Astrocyte (in vitro differentiated cells and primary cell): ENCODE measurements at regions not wholly inside any gene's neighbourhood (a gene's known extent, or its start where the extent isn't known, plus 50 kb on each side); places are given as distances from the start of the nearest gene placed in this dataset.

ENCODE experiments used
- DNase-seq: peaks from one replicate; pipeline ENCODE4 v3.0.0-alpha.2; 2010; ENCODE audit warnings: low read depth
- FAIRE-seq: peaks from 2 replicates; lab custom pipeline; 2011; peaks lifted over from hg19 to GRCh38; lab: Jason Lieb, UNC
- H2AFZ ChIP-seq: 2 replicates; pipeline ENCODE4 v1.6.0; 2012; ENCODE audit warnings: low read depth, low read length, inconsistent platforms
- H3K27ac ChIP-seq: 2 replicates; pipeline ENCODE4 v1.5.1; 2011; ENCODE audit warnings: low read depth, low read length, inconsistent platforms
- H3K27me3 ChIP-seq: 2 replicates; pipeline ENCODE4 v1.6.0; 2011; ENCODE audit warnings: low read length, inconsistent platforms; ENCODE audit not compliant: insufficient read depth
- H3K36me3 ChIP-seq: 2 replicates; pipeline ENCODE4 v1.5.1; 2011; ENCODE audit warnings: low read length, inconsistent platforms; ENCODE audit not compliant: insufficient read depth
- H3K4me1 ChIP-seq: 2 replicates; pipeline ENCODE4 v1.5.1; 2011; ENCODE audit warnings: low read length, inconsistent platforms; ENCODE audit not compliant: insufficient read depth
- H3K4me2 ChIP-seq: 2 replicates; pipeline ENCODE4 v1.6.0; 2012; ENCODE audit warnings: low read length, inconsistent platforms
- H3K4me3 ChIP-seq: 2 replicates; pipeline ENCODE4 v1.5.1; 2011; ENCODE audit warnings: low read depth, mild to moderate bottlenecking, low read length, inconsistent platforms; ENCODE audit not compliant: insufficient read depth
- H3K79me2 ChIP-seq: 2 replicates; pipeline ENCODE4 v1.6.0; 2012; ENCODE audit warnings: mild to moderate bottlenecking, low read length, inconsistent platforms; ENCODE audit not compliant: insufficient read depth
- H3K9ac ChIP-seq: 2 replicates; pipeline ENCODE4 v1.6.0; 2012; ENCODE audit warnings: mild to moderate bottlenecking, low read length, inconsistent platforms
- H3K9me3 ChIP-seq: 2 replicates; pipeline ENCODE4 v1.5.1; 2012; ENCODE audit warnings: low read depth, mild to moderate bottlenecking, low read length, inconsistent platforms; ENCODE audit not compliant: insufficient read depth
- H4K20me1 ChIP-seq: 2 replicates; pipeline ENCODE4 v1.6.0; 2012; ENCODE audit warnings: low read length, inconsistent platforms; ENCODE audit not compliant: insufficient read depth
- H3K27ac Mint-ChIP-seq: one replicate; pipeline ENCODE4 v1.8.0; 2021; ENCODE audit warnings: mild to moderate bottlenecking, mixed read lengths; ENCODE audit not compliant: unreplicated experiment
- H3K27me3 Mint-ChIP-seq: one replicate; pipeline ENCODE4 v1.8.0; 2021; ENCODE audit warnings: low read depth, mixed read lengths; ENCODE audit not compliant: unreplicated experiment
- H3K36me3 Mint-ChIP-seq: one replicate; pipeline ENCODE4 v1.8.0; 2021; ENCODE audit warnings: low read depth, mixed read lengths; ENCODE audit not compliant: unreplicated experiment
- H3K4me1 Mint-ChIP-seq: one replicate; pipeline ENCODE4 v1.8.0; 2021; ENCODE audit warnings: low read depth, mixed read lengths; ENCODE audit not compliant: unreplicated experiment
- H3K4me3 Mint-ChIP-seq: one replicate; pipeline ENCODE4 v1.8.0; 2021; ENCODE audit warnings: mild to moderate bottlenecking, moderate library complexity, mixed read lengths; ENCODE audit not compliant: unreplicated experiment
- H3K9me3 Mint-ChIP-seq: one replicate; pipeline ENCODE4 v1.8.0; 2021; ENCODE audit warnings: mild to moderate bottlenecking, mixed read lengths; ENCODE audit not compliant: unreplicated experiment
- EZH2 ChIP-seq: IDR thresholded peaks from 2 replicates; pipeline ENCODE4 v1.6.1; 2012; ENCODE audit warnings: mild to moderate bottlenecking, low read length, inconsistent platforms; ENCODE audit not compliant: insufficient read depth
- TF ChIP-seq, protein P1 (sequence below): IDR thresholded peaks from 2 replicates; pipeline ENCODE4 v1.5.1; 2011; ENCODE audit warnings: low read depth, mild to moderate bottlenecking, inconsistent platforms, low read length, moderate library complexity; ENCODE audit not compliant: insufficient read depth

DNA sequence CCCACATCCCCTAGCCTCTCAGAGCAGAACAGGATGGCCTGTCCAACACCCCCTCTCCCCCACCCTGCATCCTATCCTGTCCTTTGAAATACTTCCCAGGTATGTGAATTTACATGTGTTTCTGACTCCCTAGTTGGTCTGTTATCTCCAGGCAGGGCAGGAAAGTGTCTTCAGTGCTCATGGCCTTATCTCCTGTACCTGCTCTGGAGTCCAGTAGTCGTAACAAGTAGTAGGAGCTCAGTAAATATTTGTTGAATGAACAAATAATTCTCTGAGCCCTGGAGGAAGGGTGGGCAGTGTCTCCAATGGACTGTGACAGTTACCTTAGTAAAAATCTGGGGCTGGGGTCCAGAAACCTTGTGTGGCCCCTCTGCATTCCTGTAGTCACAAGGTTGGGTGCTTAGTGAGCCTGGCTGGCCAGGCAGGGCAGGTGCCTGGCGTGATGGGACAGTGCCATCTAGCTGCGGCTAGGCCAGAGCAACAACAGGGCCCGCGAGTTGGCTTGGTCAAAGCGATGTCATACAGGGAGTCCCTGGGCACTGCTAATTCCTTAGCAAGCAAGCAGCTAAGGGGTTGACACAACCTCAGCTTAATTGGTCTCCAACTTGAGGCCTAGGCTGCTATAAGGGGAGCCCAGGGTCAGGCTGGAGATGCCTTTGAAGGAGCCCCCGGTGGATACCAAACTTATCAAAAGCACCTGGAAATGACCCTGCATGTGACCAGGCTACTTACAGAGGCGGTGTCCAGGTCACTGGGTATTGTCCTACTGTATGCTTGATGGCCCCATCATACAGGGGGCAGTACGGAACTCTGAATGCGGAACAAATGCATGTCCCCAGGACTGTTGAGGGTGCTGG, 89.0 kb upstream of the PPM1J start:
- H3K79me2 ChIP-seq, result no peaks in the 10 kb centered on the region
- no peak overlapping the region for H3K4me2 ChIP-seq
- Mint-ChIP-seq H3K4me3 (no peak overlapping the region), H3K4me1 (peaks cover 7% of the 10 kb centered on the region), H3K27ac (no peak overlapping the region), H3K9me3 (peaks cover 2% of the 10 kb centered on the region), H3K27me3 (peaks cover 35% of the 10 kb centered on the region), H3K36me3 (no peaks in the 10 kb centered on the region)
- TF ChIP-seq, protein P1, sequence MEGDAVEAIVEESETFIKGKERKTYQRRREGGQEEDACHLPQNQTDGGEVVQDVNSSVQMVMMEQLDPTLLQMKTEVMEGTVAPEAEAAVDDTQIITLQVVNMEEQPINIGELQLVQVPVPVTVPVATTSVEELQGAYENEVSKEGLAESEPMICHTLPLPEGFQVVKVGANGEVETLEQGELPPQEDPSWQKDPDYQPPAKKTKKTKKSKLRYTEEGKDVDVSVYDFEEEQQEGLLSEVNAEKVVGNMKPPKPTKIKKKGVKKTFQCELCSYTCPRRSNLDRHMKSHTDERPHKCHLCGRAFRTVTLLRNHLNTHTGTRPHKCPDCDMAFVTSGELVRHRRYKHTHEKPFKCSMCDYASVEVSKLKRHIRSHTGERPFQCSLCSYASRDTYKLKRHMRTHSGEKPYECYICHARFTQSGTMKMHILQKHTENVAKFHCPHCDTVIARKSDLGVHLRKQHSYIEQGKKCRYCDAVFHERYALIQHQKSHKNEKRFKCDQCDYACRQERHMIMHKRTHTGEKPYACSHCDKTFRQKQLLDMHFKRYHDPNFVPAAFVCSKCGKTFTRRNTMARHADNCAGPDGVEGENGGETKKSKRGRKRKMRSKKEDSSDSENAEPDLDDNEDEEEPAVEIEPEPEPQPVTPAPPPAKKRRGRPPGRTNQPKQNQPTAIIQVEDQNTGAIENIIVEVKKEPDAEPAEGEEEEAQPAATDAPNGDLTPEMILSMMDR, result peak; percentile 56
- TF ChIP-seq EZH2, result no peak
- H3K27me3 ChIP-seq, result peaks cover 4% of the 10 kb centered on the region
- no peaks in the 10 kb centered on the region for H3K36me3 ChIP-seq
- no peak overlapping the region for H3K4me3 ChIP-seq
- DNase-seq, result peak; percentile 23
- FAIRE-seq, result no peak
- no peak overlapping the region for H3K9ac ChIP-seq
- no peaks in the 10 kb centered on the region for H3K9me3 ChIP-seq
- H3K4me1 ChIP-seq, result no peaks in the 10 kb centered on the region
- no peak overlapping the region for H3K27ac ChIP-seq
- no peaks in the 10 kb centered on the region for H4K20me1 ChIP-seq
- H2AFZ ChIP-seq, result no peak overlapping the region

DNA sequence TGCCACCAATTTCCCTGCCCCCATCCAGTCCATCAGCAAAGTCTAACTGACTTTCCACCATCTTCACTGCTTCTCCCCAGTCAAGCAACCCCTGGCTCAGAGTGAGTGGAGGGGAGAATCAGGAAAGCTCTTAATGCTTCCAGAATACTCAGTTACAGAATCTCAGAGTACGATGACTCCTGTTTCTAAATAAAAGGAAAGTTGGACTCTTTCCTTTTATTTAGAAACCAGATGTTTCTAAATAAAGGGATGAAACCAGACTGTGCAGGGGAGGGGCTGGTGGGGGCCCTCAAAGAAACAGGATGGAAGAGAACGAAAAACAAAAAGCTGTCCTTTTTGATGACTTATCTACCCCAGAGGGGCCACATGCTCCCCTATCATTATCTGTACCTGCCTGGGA, 85.2 kb upstream of the PPM1J start:
- H3K27ac ChIP-seq, result no peak overlapping the region
- DNase-seq (no peak), FAIRE-seq (no peak)
- H3K4me3 ChIP-seq, result no peak overlapping the region
- H3K36me3 ChIP-seq, result no peaks in the 10 kb centered on the region
- no peaks in the 10 kb centered on the region for H4K20me1 ChIP-seq
- H3K4me2 ChIP-seq, result no peak overlapping the region
- H3K9me3 ChIP-seq, result no peaks in the 10 kb centered on the region
- Mint-ChIP-seq H3K27ac (no peak overlapping the region), H3K27me3 (peaks cover 25% of the 10 kb centered on the region), H3K9me3 (peaks cover 2% of the 10 kb centered on the region), H3K4me1 (no peaks in the 10 kb centered on the region), H3K36me3 (no peaks in the 10 kb centered on the region), H3K4me3 (no peak overlapping the region)
- no peak overlapping the region for H2AFZ ChIP-seq
- H3K27me3 ChIP-seq, result peaks cover 2% of the 10 kb centered on the region
- H3K79me2 ChIP-seq, result no peaks in the 10 kb centered on the region
- H3K9ac ChIP-seq, result no peak overlapping the region
- no peaks in the 10 kb centered on the region for H3K4me1 ChIP-seq
- TF ChIP-seq, protein P1, result no peak
- no peak for TF ChIP-seq EZH2

DNA sequence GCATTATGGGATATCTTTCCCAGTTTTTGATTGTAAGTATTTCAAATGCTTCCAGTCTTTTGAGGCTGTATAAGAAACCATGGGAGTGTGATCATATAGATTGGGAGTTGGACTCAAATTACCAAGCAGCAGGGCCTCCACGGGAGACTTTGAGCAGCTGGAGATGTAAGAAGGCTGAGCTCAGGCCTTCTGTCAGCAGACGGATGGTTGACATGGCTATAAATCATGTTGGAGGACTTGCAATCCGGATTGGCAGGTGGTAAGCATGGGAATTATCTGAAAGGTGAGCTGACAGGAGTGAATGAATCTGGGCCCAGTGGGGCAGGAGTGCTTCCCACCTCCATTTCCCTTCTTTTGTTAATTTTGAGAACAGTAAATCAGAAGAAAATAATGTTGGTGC, 83.2 kb upstream of the PPM1J start:
- Histone ChIP-seq H3K27ac (no peak overlapping the region), H3K9ac (no peak overlapping the region), H3K4me2 (no peak overlapping the region), H3K9me3 (no peaks in the 10 kb centered on the region), H4K20me1 (no peaks in the 10 kb centered on the region), H3K4me1 (no peaks in the 10 kb centered on the region), H3K4me3 (no peak overlapping the region), H3K36me3 (no peaks in the 10 kb centered on the region), H3K27me3 (no peaks in the 10 kb centered on the region), H3K79me2 (no peaks in the 10 kb centered on the region), H2AFZ (no peak overlapping the region)
- Mint-ChIP-seq H3K27ac (no peak overlapping the region), H3K36me3 (no peaks in the 10 kb centered on the region), H3K27me3 (peaks cover 19% of the 10 kb centered on the region), H3K9me3 (peaks cover 2% of the 10 kb centered on the region), H3K4me1 (peaks cover 7% of the 10 kb centered on the region), H3K4me3 (no peak overlapping the region)
- no peak for FAIRE-seq
- TF ChIP-seq, protein P1, result no peak
- no peak for TF ChIP-seq EZH2
- no peak for DNase-seq
